ENCODE measurements at regions not wholly inside any gene's neighbourhood (a gene's known extent, or its start where the extent isn't known, plus 50 kb on each side); places are given as distances from the start of the nearest gene placed in this dataset.

DNA sequence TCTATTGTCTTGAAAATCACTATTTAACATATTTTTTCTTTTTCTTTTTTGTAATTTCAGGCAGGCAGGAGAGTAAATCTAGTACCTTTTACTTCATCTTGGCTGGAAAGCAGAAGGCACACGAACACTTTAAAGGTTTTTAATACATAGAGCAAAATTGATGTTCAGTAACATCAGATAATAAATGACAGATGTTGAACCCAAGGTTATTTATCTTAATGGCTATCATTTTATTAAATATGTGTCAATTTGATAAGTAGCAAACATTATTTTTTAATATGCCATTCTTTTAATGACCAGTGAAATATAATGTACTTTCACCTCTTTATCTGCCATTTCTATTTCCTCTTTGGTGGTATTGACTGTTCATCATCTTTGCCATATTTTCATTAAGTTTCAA is 381.2 kb downstream of the ARHGEF28 start:
- H3K4me1 Mint-ChIP-seq = no peaks in the 10 kb centered on the region
- POLR2A ChIA-PET (ENCODE audit: partially characterized antibody) = no interaction called here
- CTCF ChIA-PET (ENCODE audit: partially characterized antibody) = no interaction called here
- Histone ChIP-seq H3K4me3 (ENCODE audit: low read length in 2 of 2) (no peak overlapping the region), H3K27ac (ENCODE audit: low read depth, low read length) (no peak overlapping the region), H3K9me3 (ENCODE audit: control insufficient read depth in 1 of 2, low read length in 2 of 2) (no peaks in the 10 kb centered on the region), H3K4me1 (ENCODE audit: insufficient read depth, low read length) (no peaks in the 10 kb centered on the region), H3K27me3 (ENCODE audit: insufficient read depth, low read length) (no peaks in the 10 kb centered on the region), H3K36me3 (ENCODE audit: insufficient read depth, low read length) (no peaks in the 10 kb centered on the region)
- H3K27me3 Mint-ChIP-seq = peaks cover 16 to 17% of the 10 kb centered on the region in 2 donors
- peaks cover 0 to 2% (median 0%) of the 10 kb centered on the region in 8 donors for H3K9me3 Mint-ChIP-seq
- H3K27ac Mint-ChIP-seq = no peak overlapping the region
- no peaks in the 10 kb centered on the region for H3K36me3 Mint-ChIP-seq
- H3K4me3 Mint-ChIP-seq = no peak overlapping the region
- intact Hi-C loops (cut with micrococcal nuclease) = no loop called here
- DNase-seq = no peak

DNA sequence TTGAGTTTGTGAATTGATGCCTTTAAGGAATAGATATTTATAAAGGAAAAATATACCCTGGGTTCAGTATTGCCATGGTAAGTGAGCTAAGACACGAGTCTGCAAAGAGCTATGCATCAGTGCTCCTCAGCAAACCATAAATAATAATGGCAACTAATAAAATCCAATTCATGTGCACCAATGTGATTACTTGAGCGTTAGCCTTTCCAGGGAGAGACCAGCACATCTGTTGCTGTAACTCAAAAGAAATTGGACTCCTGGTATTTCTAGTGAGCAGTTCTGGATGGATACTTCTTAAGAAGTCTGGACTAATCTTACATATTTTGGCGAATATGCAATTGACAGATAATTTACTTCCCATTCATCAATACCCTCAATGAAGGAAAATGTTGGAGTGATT is 373.3 kb downstream of the ARHGEF28 start:
- no peaks in the 10 kb centered on the region for H3K4me1 Mint-ChIP-seq
- H3K9me3 Mint-ChIP-seq = peaks cover 0 to 6% (median under 1%) of the 10 kb centered on the region in 8 donors
- H3K4me3 Mint-ChIP-seq = no peak overlapping the region
- H3K4me3 ChIP-seq (ENCODE audit: low read length in 2 of 2) = no peak overlapping the region
- ChIA-PET POLR2A (ENCODE audit: partially characterized antibody) (no interaction called here), CTCF (ENCODE audit: partially characterized antibody) (interaction anchor here (0.9 kb wide), 1 partner anchor 11 kb away, joined by 3 read pairs; no protein-coding TSS in a partner anchor)
- no peak overlapping the region for H3K27ac ChIP-seq (ENCODE audit: low read depth, low read length)
- no peaks in the 10 kb centered on the region for H3K36me3 Mint-ChIP-seq
- no peaks in the 10 kb centered on the region for H3K27me3 ChIP-seq (ENCODE audit: insufficient read depth, low read length)
- H3K36me3 ChIP-seq (ENCODE audit: insufficient read depth, low read length) = no peaks in the 10 kb centered on the region
- peaks cover 0 to 8% of the 10 kb centered on the region in 2 donors for H3K27me3 Mint-ChIP-seq
- no peak for DNase-seq
- no peaks in the 10 kb centered on the region for H3K4me1 ChIP-seq (ENCODE audit: insufficient read depth, low read length)
- H3K27ac Mint-ChIP-seq = no peak overlapping the region
- intact Hi-C loops (cut with micrococcal nuclease) = no loop called here
- no peaks in the 10 kb centered on the region for H3K9me3 ChIP-seq (ENCODE audit: control insufficient read depth in 1 of 2, low read length in 2 of 2)

DNA sequence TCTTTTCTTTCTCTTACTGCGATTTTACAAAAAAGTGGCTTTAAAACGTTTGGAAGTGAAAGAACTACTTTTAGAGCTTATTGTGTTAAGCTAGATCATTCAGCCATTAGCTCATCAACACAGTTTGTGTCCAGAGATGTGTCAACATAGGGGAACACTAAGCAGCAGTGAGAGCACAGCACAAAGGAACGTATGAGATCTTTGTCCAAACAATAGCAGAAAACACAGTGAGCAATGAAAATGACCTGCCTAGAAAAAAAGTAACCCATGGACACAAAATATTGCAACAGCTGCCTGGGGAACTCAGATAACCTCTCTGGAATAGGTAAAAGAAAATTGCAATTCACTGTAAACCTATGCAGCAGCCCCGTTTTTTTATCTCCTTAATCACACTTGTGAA is 372.5 kb downstream of the ARHGEF28 start:
- Histone ChIP-seq H3K9me3 (ENCODE audit: control insufficient read depth in 1 of 2, low read length in 2 of 2) (no peaks in the 10 kb centered on the region), H3K27ac (ENCODE audit: low read depth, low read length) (no peak overlapping the region), H3K27me3 (ENCODE audit: insufficient read depth, low read length) (no peaks in the 10 kb centered on the region), H3K4me1 (ENCODE audit: insufficient read depth, low read length) (no peaks in the 10 kb centered on the region), H3K4me3 (ENCODE audit: low read length in 2 of 2) (no peak overlapping the region), H3K36me3 (ENCODE audit: insufficient read depth, low read length) (no peaks in the 10 kb centered on the region)
- no peaks in the 10 kb centered on the region for H3K36me3 Mint-ChIP-seq
- DNase-seq = no peak
- H3K27me3 Mint-ChIP-seq = peaks cover 0 to 8% of the 10 kb centered on the region in 2 donors
- H3K27ac Mint-ChIP-seq = no peak overlapping the region
- no peaks in the 10 kb centered on the region for H3K4me1 Mint-ChIP-seq
- intact Hi-C loops (cut with micrococcal nuclease) = no loop called here
- peaks cover 0 to 6% (median 2%) of the 10 kb centered on the region in 8 donors for H3K9me3 Mint-ChIP-seq
- ChIA-PET CTCF (ENCODE audit: partially characterized antibody) (no interaction called here), POLR2A (ENCODE audit: partially characterized antibody) (no interaction called here)
- no peak overlapping the region for H3K4me3 Mint-ChIP-seq

DNA sequence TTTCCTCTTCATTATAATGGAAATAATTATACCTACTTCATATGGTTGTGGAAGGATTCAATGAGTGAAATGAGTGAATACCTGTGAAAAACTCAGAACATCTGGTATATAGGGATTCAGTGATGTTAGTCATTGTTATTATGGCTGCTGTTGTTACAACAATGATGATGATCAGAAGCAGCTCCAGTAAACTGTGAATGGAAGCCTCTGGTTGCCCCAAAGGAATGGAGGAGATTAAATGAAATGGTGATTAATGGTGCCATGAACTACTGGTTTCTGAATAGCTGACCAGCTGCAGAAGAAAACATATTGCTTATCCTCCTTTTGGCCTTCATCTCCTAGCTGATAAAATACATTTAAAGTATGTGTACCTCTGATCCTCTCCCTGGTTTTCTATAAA is 372.0 kb downstream of the ARHGEF28 start:
- H3K4me1 ChIP-seq (ENCODE audit: insufficient read depth, low read length) = no peaks in the 10 kb centered on the region
- no peak overlapping the region for H3K4me3 ChIP-seq (ENCODE audit: low read length in 2 of 2)
- Mint-ChIP-seq H3K27me3 (peaks cover 0 to 8% of the 10 kb centered on the region in 2 donors), H3K9me3 (peaks cover 0 to 8% (median 2%) of the 10 kb centered on the region in 8 donors), H3K4me1 (no peaks in the 10 kb centered on the region), H3K4me3 (no peak overlapping the region), H3K27ac (no peak overlapping the region), H3K36me3 (no peaks in the 10 kb centered on the region)
- DNase-seq = no peak
- intact Hi-C loops (cut with micrococcal nuclease) = no loop called here
- no peaks in the 10 kb centered on the region for H3K9me3 ChIP-seq (ENCODE audit: control insufficient read depth in 1 of 2, low read length in 2 of 2)
- H3K36me3 ChIP-seq (ENCODE audit: insufficient read depth, low read length) = no peaks in the 10 kb centered on the region
- no peaks in the 10 kb centered on the region for H3K27me3 ChIP-seq (ENCODE audit: insufficient read depth, low read length)
- no peak overlapping the region for H3K27ac ChIP-seq (ENCODE audit: low read depth, low read length)
- POLR2A ChIA-PET (ENCODE audit: partially characterized antibody) = no interaction called here
- CTCF ChIA-PET (ENCODE audit: partially characterized antibody) = no interaction called here

DNA sequence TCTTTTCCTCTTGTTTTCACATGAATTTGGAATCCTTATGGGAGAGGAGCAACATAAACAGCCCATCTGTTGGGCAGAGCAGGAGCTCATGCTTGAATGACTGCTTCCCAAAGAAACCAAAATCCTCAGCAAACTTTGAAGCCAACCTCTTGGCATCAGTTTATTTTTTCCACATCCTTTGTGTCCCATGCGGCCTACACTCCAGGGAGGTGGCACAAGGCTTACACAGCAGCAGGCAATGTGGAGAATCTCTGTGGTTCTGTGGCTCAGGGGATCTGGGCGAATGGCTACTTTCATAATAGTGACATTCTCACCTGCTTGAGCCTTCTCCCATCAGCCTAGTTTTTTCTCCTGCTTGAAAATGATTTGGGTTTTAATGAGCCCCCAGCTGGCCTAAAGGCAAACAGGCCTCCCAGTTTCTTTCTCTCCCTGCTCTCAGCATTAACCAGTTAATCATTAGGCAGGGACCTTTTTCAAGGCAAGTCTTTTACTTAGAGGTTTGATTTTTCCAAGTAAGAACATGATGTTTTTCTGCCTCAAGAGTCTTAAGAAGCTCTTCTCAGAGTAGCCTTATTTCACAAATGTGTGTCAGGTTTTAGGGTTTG is 370.3 kb downstream of the ARHGEF28 start:
- no peak overlapping the region for H3K27ac Mint-ChIP-seq
- no peak overlapping the region for H3K4me3 ChIP-seq (ENCODE audit: low read length in 2 of 2)
- peaks cover 0 to 8% of the 10 kb centered on the region in 2 donors for H3K27me3 Mint-ChIP-seq
- H3K9me3 Mint-ChIP-seq = peaks cover 0 to 9% (median 4%) of the 10 kb centered on the region in 8 donors
- H3K4me1 Mint-ChIP-seq = no peaks in the 10 kb centered on the region
- H3K27me3 ChIP-seq (ENCODE audit: insufficient read depth, low read length) = no peaks in the 10 kb centered on the region
- H3K4me1 ChIP-seq (ENCODE audit: insufficient read depth, low read length) = no peaks in the 10 kb centered on the region
- H3K36me3 ChIP-seq (ENCODE audit: insufficient read depth, low read length) = no peaks in the 10 kb centered on the region
- no peak for DNase-seq
- intact Hi-C loops (cut with micrococcal nuclease) = no loop called here
- H3K4me3 Mint-ChIP-seq = no peak overlapping the region
- ChIA-PET POLR2A (ENCODE audit: partially characterized antibody) (no interaction called here), CTCF (ENCODE audit: partially characterized antibody) (no interaction called here)
- no peaks in the 10 kb centered on the region for H3K9me3 ChIP-seq (ENCODE audit: control insufficient read depth in 1 of 2, low read length in 2 of 2)
- H3K36me3 Mint-ChIP-seq = no peaks in the 10 kb centered on the region
- H3K27ac ChIP-seq (ENCODE audit: low read depth, low read length) = no peak overlapping the region

DNA sequence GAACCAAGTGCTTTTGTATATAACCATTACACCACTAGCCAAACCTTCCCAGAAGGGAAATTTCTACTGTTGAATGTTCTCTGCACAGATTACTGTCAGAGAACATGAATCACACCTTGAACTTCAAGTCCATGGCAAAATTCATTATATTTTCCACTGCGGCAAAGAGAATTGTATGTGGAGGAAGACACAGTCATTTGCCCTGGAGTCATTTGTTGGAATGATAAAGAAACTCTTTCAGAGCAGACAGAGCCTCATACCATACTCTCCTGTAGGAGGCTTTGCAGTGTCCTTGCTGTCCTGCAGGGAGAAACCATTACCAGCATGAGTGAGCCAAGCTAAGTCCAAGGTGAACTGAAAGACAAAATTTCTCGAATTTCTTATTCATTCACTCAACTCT is 369.0 kb downstream of the ARHGEF28 start:
- Mint-ChIP-seq H3K27me3 (peaks cover 2 to 14% of the 10 kb centered on the region in 2 donors), H3K4me1 (no peaks in the 10 kb centered on the region), H3K9me3 (peaks cover 0 to 9% (median 4%) of the 10 kb centered on the region in 8 donors), H3K36me3 (no peaks in the 10 kb centered on the region), H3K27ac (no peak overlapping the region), H3K4me3 (no peak overlapping the region)
- H3K4me3 ChIP-seq (ENCODE audit: low read length in 2 of 2) = no peak overlapping the region
- no peak for DNase-seq
- H3K27ac ChIP-seq (ENCODE audit: low read depth, low read length) = no peak overlapping the region
- H3K27me3 ChIP-seq (ENCODE audit: insufficient read depth, low read length) = no peaks in the 10 kb centered on the region
- H3K36me3 ChIP-seq (ENCODE audit: insufficient read depth, low read length) = no peaks in the 10 kb centered on the region
- H3K9me3 ChIP-seq (ENCODE audit: control insufficient read depth in 1 of 2, low read length in 2 of 2) = no peaks in the 10 kb centered on the region
- H3K4me1 ChIP-seq (ENCODE audit: insufficient read depth, low read length) = no peaks in the 10 kb centered on the region
- intact Hi-C loops (cut with micrococcal nuclease) = no loop called here
- ChIA-PET CTCF (ENCODE audit: partially characterized antibody) (no interaction called here), POLR2A (ENCODE audit: partially characterized antibody) (no interaction called here)

Measured in CD4-positive, alpha-beta memory T cell (primary cell).